Astrocyte (in vitro differentiated cells and primary cell): ENCODE measurements at regions not wholly inside any gene's neighbourhood (a gene's known extent, or its start where the extent isn't known, plus 50 kb on each side); places are given as distances from the start of the nearest gene placed in this dataset.

Experiments
- DNase-seq: peaks from one replicate; pipeline ENCODE4 v3.0.0-alpha.2; 2010; ENCODE audit warnings: low read depth
- FAIRE-seq: peaks from 2 replicates; lab custom pipeline; 2011; peaks lifted over from hg19 to GRCh38; lab: Jason Lieb, UNC
- H2AFZ ChIP-seq: 2 replicates; pipeline ENCODE4 v1.6.0; 2012; ENCODE audit warnings: low read depth, low read length, inconsistent platforms
- H3K27ac ChIP-seq: 2 replicates; pipeline ENCODE4 v1.5.1; 2011; ENCODE audit warnings: low read depth, low read length, inconsistent platforms
- H3K27me3 ChIP-seq: 2 replicates; pipeline ENCODE4 v1.6.0; 2011; ENCODE audit warnings: low read length, inconsistent platforms; ENCODE audit not compliant: insufficient read depth
- H3K36me3 ChIP-seq: 2 replicates; pipeline ENCODE4 v1.5.1; 2011; ENCODE audit warnings: low read length, inconsistent platforms; ENCODE audit not compliant: insufficient read depth
- H3K4me1 ChIP-seq: 2 replicates; pipeline ENCODE4 v1.5.1; 2011; ENCODE audit warnings: low read length, inconsistent platforms; ENCODE audit not compliant: insufficient read depth
- H3K4me2 ChIP-seq: 2 replicates; pipeline ENCODE4 v1.6.0; 2012; ENCODE audit warnings: low read length, inconsistent platforms
- H3K4me3 ChIP-seq: 2 replicates; pipeline ENCODE4 v1.5.1; 2011; ENCODE audit warnings: low read depth, mild to moderate bottlenecking, low read length, inconsistent platforms; ENCODE audit not compliant: insufficient read depth
- H3K79me2 ChIP-seq: 2 replicates; pipeline ENCODE4 v1.6.0; 2012; ENCODE audit warnings: mild to moderate bottlenecking, low read length, inconsistent platforms; ENCODE audit not compliant: insufficient read depth
- H3K9ac ChIP-seq: 2 replicates; pipeline ENCODE4 v1.6.0; 2012; ENCODE audit warnings: mild to moderate bottlenecking, low read length, inconsistent platforms
- H3K9me3 ChIP-seq: 2 replicates; pipeline ENCODE4 v1.5.1; 2012; ENCODE audit warnings: low read depth, mild to moderate bottlenecking, low read length, inconsistent platforms; ENCODE audit not compliant: insufficient read depth
- H4K20me1 ChIP-seq: 2 replicates; pipeline ENCODE4 v1.6.0; 2012; ENCODE audit warnings: low read length, inconsistent platforms; ENCODE audit not compliant: insufficient read depth
- H3K27ac Mint-ChIP-seq: one replicate; pipeline ENCODE4 v1.8.0; 2021; ENCODE audit warnings: mild to moderate bottlenecking, mixed read lengths; ENCODE audit not compliant: unreplicated experiment
- H3K27me3 Mint-ChIP-seq: one replicate; pipeline ENCODE4 v1.8.0; 2021; ENCODE audit warnings: low read depth, mixed read lengths; ENCODE audit not compliant: unreplicated experiment
- H3K36me3 Mint-ChIP-seq: one replicate; pipeline ENCODE4 v1.8.0; 2021; ENCODE audit warnings: low read depth, mixed read lengths; ENCODE audit not compliant: unreplicated experiment
- H3K4me1 Mint-ChIP-seq: one replicate; pipeline ENCODE4 v1.8.0; 2021; ENCODE audit warnings: low read depth, mixed read lengths; ENCODE audit not compliant: unreplicated experiment
- H3K4me3 Mint-ChIP-seq: one replicate; pipeline ENCODE4 v1.8.0; 2021; ENCODE audit warnings: mild to moderate bottlenecking, moderate library complexity, mixed read lengths; ENCODE audit not compliant: unreplicated experiment
- H3K9me3 Mint-ChIP-seq: one replicate; pipeline ENCODE4 v1.8.0; 2021; ENCODE audit warnings: mild to moderate bottlenecking, mixed read lengths; ENCODE audit not compliant: unreplicated experiment
- CTCF ChIP-seq: IDR thresholded peaks from 2 replicates; pipeline ENCODE4 v1.5.1; 2011; ENCODE audit warnings: low read depth, mild to moderate bottlenecking, inconsistent platforms, low read length, moderate library complexity; ENCODE audit not compliant: insufficient read depth
- EZH2 ChIP-seq: IDR thresholded peaks from 2 replicates; pipeline ENCODE4 v1.6.1; 2012; ENCODE audit warnings: mild to moderate bottlenecking, low read length, inconsistent platforms; ENCODE audit not compliant: insufficient read depth

GRCh38 chr3:23038471-23038870, 164.7 kb upstream of the UBE2E2 start:
- DNase-seq (no peak), FAIRE-seq (no peak)
- no peak overlapping the region for H3K4me2 ChIP-seq
- no peak overlapping the region for H2AFZ ChIP-seq
- H3K4me3 ChIP-seq = no peak overlapping the region
- no peaks in the 10 kb centered on the region for H3K27me3 ChIP-seq
- no peaks in the 10 kb centered on the region for H4K20me1 ChIP-seq
- TF ChIP-seq CTCF (no peak), EZH2 (no peak)
- Mint-ChIP-seq H3K36me3 (peaks cover 3% of the 10 kb centered on the region), H3K4me3 (no peak overlapping the region), H3K27me3 (peaks cover 2% of the 10 kb centered on the region), H3K9me3 (peaks cover 2% of the 10 kb centered on the region), H3K27ac (no peak overlapping the region), H3K4me1 (peaks cover 17% of the 10 kb centered on the region)
- no peak overlapping the region for H3K9ac ChIP-seq
- no peaks in the 10 kb centered on the region for H3K4me1 ChIP-seq
- no peaks in the 10 kb centered on the region for H3K36me3 ChIP-seq
- no peak overlapping the region for H3K27ac ChIP-seq
- H3K9me3 ChIP-seq = no peaks in the 10 kb centered on the region
- H3K79me2 ChIP-seq = no peaks in the 10 kb centered on the region

- H3K79me2 ChIP-seq = no peaks in the 10 kb centered on the region
- H3K9ac ChIP-seq = no peak overlapping the region
- H3K9me3 ChIP-seq = no peaks in the 10 kb centered on the region
- no peak overlapping the region for H2AFZ ChIP-seq
- no peaks in the 10 kb centered on the region for H4K20me1 ChIP-seq
- Mint-ChIP-seq H3K4me1 (peaks cover 9% of the 10 kb centered on the region), H3K27ac (no peak overlapping the region), H3K4me3 (no peak overlapping the region), H3K36me3 (no peaks in the 10 kb centered on the region), H3K9me3 (peaks cover 13% of the 10 kb centered on the region), H3K27me3 (peaks cover 2% of the 10 kb centered on the region)
- H3K27me3 ChIP-seq = no peaks in the 10 kb centered on the region
- no peaks in the 10 kb centered on the region for H3K4me1 ChIP-seq
- FAIRE-seq (peak; percentile 29), DNase-seq (peak; percentile 50)
- no peak overlapping the region for H3K27ac ChIP-seq
- H3K4me3 ChIP-seq = no peak overlapping the region
- no peak overlapping the region for H3K4me2 ChIP-seq
- TF ChIP-seq EZH2 (no peak), CTCF (no peak)
- no peaks in the 10 kb centered on the region for H3K36me3 ChIP-seq
These were observed 161.0 kb upstream of the UBE2E2 start for GRCh38 chr3:23041918-23042696.

GRCh38 chr3:23044463-23044862, 158.7 kb upstream of the UBE2E2 start:
- Mint-ChIP-seq H3K36me3 (no peaks in the 10 kb centered on the region), H3K4me1 (peaks cover 4% of the 10 kb centered on the region), H3K27ac (no peak overlapping the region), H3K27me3 (peaks cover 2% of the 10 kb centered on the region), H3K4me3 (no peak overlapping the region), H3K9me3 (peaks cover 25% of the 10 kb centered on the region)
- no peaks in the 10 kb centered on the region for H3K79me2 ChIP-seq
- H3K36me3 ChIP-seq = no peaks in the 10 kb centered on the region
- H3K27ac ChIP-seq = no peak overlapping the region
- H2AFZ ChIP-seq = no peak overlapping the region
- no peak for FAIRE-seq
- H3K9me3 ChIP-seq = no peaks in the 10 kb centered on the region
- H3K4me3 ChIP-seq = no peak overlapping the region
- TF ChIP-seq CTCF (no peak), EZH2 (no peak)
- no peaks in the 10 kb centered on the region for H3K4me1 ChIP-seq
- no peak overlapping the region for H3K4me2 ChIP-seq
- no peak overlapping the region for H3K9ac ChIP-seq
- no peak for DNase-seq
- no peaks in the 10 kb centered on the region for H3K27me3 ChIP-seq
- H4K20me1 ChIP-seq = no peaks in the 10 kb centered on the region
